Mucosa of descending colon (tissue), 3 donors: ENCODE measurements at regions not wholly inside any gene's neighbourhood (a gene's known extent, or its start where the extent isn't known, plus 50 kb on each side); places are given as distances from the start of the nearest gene placed in this dataset.
"Not testable (repeated sequence)": the region's sequence is repeated elsewhere in the genome, so short reads cannot be mapped to it uniquely, and the experiment has no call there.

Experiments
- ATAC-seq: fragments of 200-7000 bp; cut with Tn5 transposase; one replicate; pipeline ENCODE4 v1.9.1; 2020; ENCODE audit warnings: mild to moderate bottlenecking, moderate library complexity
- DNase-seq, 3 donors: peaks; one replicate each; pipeline ENCODE4 v3.0.0-alpha.2; 2020
- H3K36me3 ChIP-seq: fragments of 200-600 bp; one replicate; pipeline ENCODE4 v1.8.0; 2021; ENCODE audit warnings: low read depth, mild to moderate bottlenecking
- H3K4me1 ChIP-seq: fragments of 200-600 bp; one replicate; pipeline ENCODE4 v1.8.0; 2021; ENCODE audit warnings: low read depth, mild to moderate bottlenecking
- H3K4me3 ChIP-seq: fragments of 200-600 bp; one replicate; pipeline ENCODE4 v1.8.0; 2021; ENCODE audit warnings: mild to moderate bottlenecking
- H3K9me3 ChIP-seq: fragments of 200-600 bp; one replicate; pipeline ENCODE4 v1.8.0; 2021; ENCODE audit warnings: mild to moderate bottlenecking
- intact Hi-C, 2 donors: fragments of 100-400 bp; cut with DNase I in 1 of 2; cut with micrococcal nuclease in 1 of 2; formaldehyde crosslinking; loops; one replicate each; pipeline versions ENCODE4 v1.11.0 to v1.11.1; 2022; cut with DNase I, micrococcal nuclease
- TF ChIP-seq, protein P1 (sequence below): fragments of 200-600 bp; IDR thresholded peaks from one replicate; pipeline ENCODE4 v1.8.0; 2022; ENCODE audit warnings: antibody characterized with exemption, mild to moderate bottlenecking
- donor health status: DM: no; HTN: no; CAD: no; lungs with moderate emphysema.
- donor health status: DM: no; HTN: no; CAD: no.
- donor health status: DM: no; HTN: yes; CAD: no.

DNA sequence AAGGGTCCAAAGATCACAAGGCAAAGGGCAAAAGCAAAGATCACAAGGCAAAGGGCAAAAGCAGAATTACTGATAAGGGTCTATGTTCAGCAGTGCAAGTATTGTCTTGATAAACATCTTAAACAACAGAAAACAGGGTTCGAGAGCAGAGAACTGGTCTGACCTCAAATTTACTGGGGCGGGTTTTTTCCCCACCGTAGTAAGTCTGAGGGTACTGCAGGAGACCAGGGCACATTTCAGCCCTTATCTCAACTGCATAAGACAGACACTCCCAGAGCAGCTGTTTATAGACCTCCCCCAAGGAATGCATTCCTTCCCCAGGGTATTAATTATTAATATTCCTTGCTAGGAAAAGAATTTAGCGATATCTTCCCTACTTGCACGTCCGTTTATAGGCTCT lies 61.3 kb downstream of the ZNF860 start:
- DNase-seq, ATAC-seq, intact Hi-C loops, H3K36me3 ChIP-seq, H3K4me3 ChIP-seq: not testable (repeated sequence)
- H3K4me1 ChIP-seq = peaks cover 12% of the 10 kb centered on the region
- peaks cover 16% of the 10 kb centered on the region for H3K9me3 ChIP-seq

DNA sequence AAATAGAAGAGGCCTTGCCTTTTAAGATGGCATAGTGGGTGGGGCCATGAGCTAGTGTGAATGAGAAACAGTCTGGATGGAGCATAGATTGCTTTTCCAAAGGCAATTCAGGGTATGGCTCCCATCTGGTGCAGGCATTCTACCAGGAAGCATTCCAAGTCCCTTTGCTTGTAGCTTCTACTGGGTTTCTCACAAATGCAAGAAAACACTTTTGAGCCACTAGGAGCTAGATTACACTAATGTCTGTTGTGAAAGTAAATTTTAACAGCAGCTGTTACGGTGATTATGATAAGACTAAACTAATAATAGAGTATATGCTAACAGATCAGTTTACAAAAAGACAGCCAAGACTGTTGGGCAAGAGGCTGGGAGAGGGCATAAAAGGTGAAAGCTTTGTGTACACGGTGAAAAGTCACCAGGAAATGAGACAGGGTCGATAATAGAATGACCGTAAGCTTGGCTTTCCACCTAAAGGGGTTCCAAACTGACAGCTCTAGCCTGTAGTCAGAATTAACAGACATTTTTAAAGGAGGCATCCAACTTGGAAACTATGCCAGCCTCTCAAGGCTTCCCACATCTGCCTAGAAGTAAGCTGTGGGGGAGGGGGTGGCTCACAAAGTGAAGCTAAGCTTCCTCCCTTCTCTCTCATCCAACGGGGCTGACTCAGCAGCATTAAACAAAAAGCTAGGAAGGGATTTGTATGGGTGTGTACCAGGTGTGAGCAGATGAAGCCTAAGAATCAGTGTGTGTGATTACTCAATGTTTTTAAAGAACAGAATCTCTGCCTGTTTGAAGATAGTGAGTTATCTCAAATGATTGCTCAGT lies 61.1 kb upstream of the GPD1L start:
- DNase-seq (peak in 2 of 3 donors; percentile 39 to 76), ATAC-seq (peak; percentile 90)
- intact Hi-C loops = no loop called here
- H3K9me3 ChIP-seq = peaks cover 16% of the 10 kb centered on the region
- H3K4me1 ChIP-seq = peaks cover 12% of the 10 kb centered on the region
- TF ChIP-seq, protein P1, sequence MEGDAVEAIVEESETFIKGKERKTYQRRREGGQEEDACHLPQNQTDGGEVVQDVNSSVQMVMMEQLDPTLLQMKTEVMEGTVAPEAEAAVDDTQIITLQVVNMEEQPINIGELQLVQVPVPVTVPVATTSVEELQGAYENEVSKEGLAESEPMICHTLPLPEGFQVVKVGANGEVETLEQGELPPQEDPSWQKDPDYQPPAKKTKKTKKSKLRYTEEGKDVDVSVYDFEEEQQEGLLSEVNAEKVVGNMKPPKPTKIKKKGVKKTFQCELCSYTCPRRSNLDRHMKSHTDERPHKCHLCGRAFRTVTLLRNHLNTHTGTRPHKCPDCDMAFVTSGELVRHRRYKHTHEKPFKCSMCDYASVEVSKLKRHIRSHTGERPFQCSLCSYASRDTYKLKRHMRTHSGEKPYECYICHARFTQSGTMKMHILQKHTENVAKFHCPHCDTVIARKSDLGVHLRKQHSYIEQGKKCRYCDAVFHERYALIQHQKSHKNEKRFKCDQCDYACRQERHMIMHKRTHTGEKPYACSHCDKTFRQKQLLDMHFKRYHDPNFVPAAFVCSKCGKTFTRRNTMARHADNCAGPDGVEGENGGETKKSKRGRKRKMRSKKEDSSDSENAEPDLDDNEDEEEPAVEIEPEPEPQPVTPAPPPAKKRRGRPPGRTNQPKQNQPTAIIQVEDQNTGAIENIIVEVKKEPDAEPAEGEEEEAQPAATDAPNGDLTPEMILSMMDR = no peak
- no peaks in the 10 kb centered on the region for H3K36me3 ChIP-seq
- H3K4me3 ChIP-seq = no peak overlapping the region

GRCh38 chr3:32046102-32046501 lies 60.3 kb upstream of the GPD1L start:
- no peak overlapping the region for H3K4me3 ChIP-seq
- no peaks in the 10 kb centered on the region for H3K36me3 ChIP-seq
- peaks cover 16% of the 10 kb centered on the region for H3K9me3 ChIP-seq
- ATAC-seq (no peak), DNase-seq (no peak)
- TF ChIP-seq, protein P1 = no peak
- intact Hi-C loops = no loop called here
- H3K4me1 ChIP-seq = peaks cover 12% of the 10 kb centered on the region

DNA sequence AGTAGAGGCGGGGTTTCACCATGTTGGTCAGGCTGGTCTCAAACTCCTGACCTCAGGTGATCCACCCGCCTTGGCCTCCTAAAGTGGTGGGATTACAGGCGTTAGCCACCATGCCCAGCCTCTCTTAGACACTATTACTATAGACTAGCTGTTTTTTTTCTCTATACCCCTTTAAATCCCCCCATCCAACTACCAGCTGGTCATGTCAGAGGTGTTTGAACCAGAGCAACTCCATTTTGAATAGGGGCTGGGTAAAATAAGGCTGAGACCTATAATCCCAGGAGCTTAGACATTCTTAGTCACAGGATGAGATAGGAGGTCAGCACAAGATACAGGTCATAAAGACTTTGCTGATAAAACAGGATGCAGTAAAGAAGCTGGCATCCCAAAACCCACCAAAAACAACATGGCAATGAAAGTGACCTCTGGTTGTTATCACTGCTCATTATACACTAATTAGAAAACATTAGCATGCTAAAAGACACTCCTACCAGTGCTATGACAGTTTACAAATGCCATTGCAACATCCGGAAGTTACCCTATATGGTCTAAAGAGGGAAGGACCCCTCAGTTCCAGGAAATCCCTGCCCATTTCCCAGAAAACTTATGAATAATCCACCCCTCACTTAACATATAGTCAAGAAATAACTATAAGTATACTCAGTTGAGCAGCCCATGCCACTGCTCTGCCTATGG lies 57.8 kb upstream of the GPD1L start:
- H3K4me1 ChIP-seq = peaks cover 12% of the 10 kb centered on the region
- intact Hi-C loops = no loop called here
- no peak overlapping the region for H3K4me3 ChIP-seq
- ATAC-seq (no peak), DNase-seq (no peak)
- TF ChIP-seq, protein P1 = no peak
- H3K36me3 ChIP-seq = no peaks in the 10 kb centered on the region
- H3K9me3 ChIP-seq = no peaks in the 10 kb centered on the region

DNA sequence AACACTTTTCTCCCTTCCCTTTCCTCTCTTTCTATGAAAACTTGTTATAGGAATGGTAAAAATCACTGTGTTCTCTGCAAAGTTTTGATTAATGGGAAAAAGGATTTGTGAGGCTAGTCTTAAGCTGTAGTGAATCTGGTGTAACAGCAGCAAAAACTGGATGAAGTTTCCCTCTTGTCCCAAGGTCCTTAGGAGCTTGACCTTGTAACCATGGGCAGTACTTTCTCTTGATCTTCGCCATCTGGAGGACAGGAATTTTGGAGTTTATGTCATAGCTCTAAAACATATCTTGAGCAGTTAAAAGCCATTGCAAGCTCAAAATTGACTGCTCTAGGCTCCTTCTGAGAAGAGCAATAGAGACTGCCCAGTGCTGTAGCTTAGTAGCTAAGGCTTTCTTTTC lies 56.5 kb upstream of the GPD1L start:
- DNase-seq (no peak), ATAC-seq (no peak)
- TF ChIP-seq, protein P1 = no peak
- peaks cover 10% of the 10 kb centered on the region for H3K4me1 ChIP-seq
- H3K4me3 ChIP-seq = no peak overlapping the region
- H3K36me3 ChIP-seq = no peaks in the 10 kb centered on the region
- H3K9me3 ChIP-seq = no peaks in the 10 kb centered on the region
- intact Hi-C loops = no loop called here

DNA sequence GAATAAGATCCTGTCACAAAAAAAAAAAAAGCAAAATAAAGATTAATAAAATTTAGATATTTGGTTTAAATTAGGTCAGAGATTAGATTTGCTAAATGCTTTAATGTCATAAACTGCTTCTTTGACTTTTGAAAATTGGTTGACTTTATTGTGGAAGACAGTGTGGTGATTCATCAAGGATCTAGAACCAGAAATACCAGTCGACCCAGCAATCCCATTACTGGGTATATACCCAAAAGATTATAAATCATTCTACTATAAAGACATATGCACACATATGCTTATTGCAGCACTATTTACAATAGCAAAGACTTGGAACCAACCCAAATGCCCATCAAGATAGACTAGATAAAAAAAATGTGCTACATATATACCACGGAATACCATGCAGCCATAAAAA lies 54.2 kb upstream of the GPD1L start:
- DNase-seq (peak in 1 of 3 donors; percentile 73), ATAC-seq (peak; percentile 35)
- H3K9me3 ChIP-seq, H3K36me3 ChIP-seq, H3K4me3 ChIP-seq, H3K4me1 ChIP-seq, intact Hi-C loops: not testable (repeated sequence)

GRCh38 chr3:32052851-32053250 lies 53.6 kb upstream of the GPD1L start:
- H3K9me3 ChIP-seq, ATAC-seq, H3K36me3 ChIP-seq, DNase-seq, H3K4me3 ChIP-seq, H3K4me1 ChIP-seq, intact Hi-C loops: not testable (repeated sequence)
